Gastroesophageal sphincter (tissue), 4 donors: ENCODE measurements at regions not wholly inside any gene's neighbourhood (a gene's known extent, or its start where the extent isn't known, plus 50 kb on each side); places are given as distances from the start of the nearest gene placed in this dataset.

ENCODE experiments used
- ATAC-seq: fragments of 150-250 bp; one replicate; pipeline ENCODE4 v1.9.1; 2016; ENCODE audit warnings: mild to moderate bottlenecking, moderate library complexity
- H3K27ac ChIP-seq, 4 donors: fragments of 200-600 bp; sonication (generic) in 3 of 4; 1 replicate in 3 of 4; 2 replicates in 1 of 4; pipeline ENCODE4 v1.5.1; 2016 to 2019
- H3K27me3 ChIP-seq: fragments of 200-600 bp; sonication (generic); one replicate; pipeline ENCODE4 v1.5.1; 2019
- H3K36me3 ChIP-seq, 2 donors: fragments of 200-600 bp; sonication (generic); one replicate each; pipeline ENCODE4 v1.5.1; 2019; ENCODE audit warnings: control low read depth in 1 of 2
- H3K4me1 ChIP-seq, 3 donors: fragments of 200-600 bp; sonication (generic); 1 replicate in 2 of 3; 2 replicates in 1 of 3; pipeline ENCODE4 v1.5.1; 2016 to 2019; ENCODE audit warnings: control low read depth in 2 of 3
- H3K4me3 ChIP-seq, 2 donors: fragments of 200-600 bp; sonication (generic); one replicate each; pipeline ENCODE4 v1.5.1; 2019; ENCODE audit warnings: mild to moderate bottlenecking in 1 of 2, moderate library complexity in 1 of 2
- H3K9me3 ChIP-seq, 3 donors: fragments of 200-600 bp; sonication (generic); one replicate each; pipeline ENCODE4 v1.5.1; 2017 to 2019; ENCODE audit warnings: control low read depth in 2 of 3
- EP300 ChIP-seq: sonication (generic); formaldehyde crosslinking; IDR thresholded peaks from one replicate; pipeline ENCODE4 v1.6.1; 2017; ENCODE audit warnings: antibody characterized with exemption, mild to moderate bottlenecking
- POLR2A ChIP-seq, 2 donors: fragments of 450-650 bp; IDR thresholded peaks; one replicate each; pipeline ENCODE4 v1.6.1; 2017; ENCODE audit warnings: antibody characterized with exemption in 2 of 2, mild to moderate bottlenecking in 2 of 2, moderate library complexity in 1 of 2
- POLR2AphosphoS5 ChIP-seq: sonication (generic); formaldehyde crosslinking; IDR thresholded peaks from one replicate; pipeline ENCODE4 v1.6.1; 2017; ENCODE audit warnings: antibody characterized with exemption
- WGBS, 2 donors: methylation state at CpG; one replicate each; pipeline ENCODE4 v1.1.5; 2018; ENCODE audit warnings: low coverage in 1 of 2; 5-methylcytosine and 5-hydroxymethylcytosine counted together
- TF ChIP-seq, protein P1 (sequence below), 4 experiments: fragments of 200-600 bp in 2 of 4; fragments of 450-650 bp in 2 of 4; sonication (generic) in 1 of 4; IDR thresholded peaks; one replicate each; pipeline ENCODE4 v1.5.1; 2017 to 2019; ENCODE audit warnings: antibody characterized with exemption in 4 of 4, mild to moderate bottlenecking in 2 of 4, moderate library complexity in 2 of 4

DNA sequence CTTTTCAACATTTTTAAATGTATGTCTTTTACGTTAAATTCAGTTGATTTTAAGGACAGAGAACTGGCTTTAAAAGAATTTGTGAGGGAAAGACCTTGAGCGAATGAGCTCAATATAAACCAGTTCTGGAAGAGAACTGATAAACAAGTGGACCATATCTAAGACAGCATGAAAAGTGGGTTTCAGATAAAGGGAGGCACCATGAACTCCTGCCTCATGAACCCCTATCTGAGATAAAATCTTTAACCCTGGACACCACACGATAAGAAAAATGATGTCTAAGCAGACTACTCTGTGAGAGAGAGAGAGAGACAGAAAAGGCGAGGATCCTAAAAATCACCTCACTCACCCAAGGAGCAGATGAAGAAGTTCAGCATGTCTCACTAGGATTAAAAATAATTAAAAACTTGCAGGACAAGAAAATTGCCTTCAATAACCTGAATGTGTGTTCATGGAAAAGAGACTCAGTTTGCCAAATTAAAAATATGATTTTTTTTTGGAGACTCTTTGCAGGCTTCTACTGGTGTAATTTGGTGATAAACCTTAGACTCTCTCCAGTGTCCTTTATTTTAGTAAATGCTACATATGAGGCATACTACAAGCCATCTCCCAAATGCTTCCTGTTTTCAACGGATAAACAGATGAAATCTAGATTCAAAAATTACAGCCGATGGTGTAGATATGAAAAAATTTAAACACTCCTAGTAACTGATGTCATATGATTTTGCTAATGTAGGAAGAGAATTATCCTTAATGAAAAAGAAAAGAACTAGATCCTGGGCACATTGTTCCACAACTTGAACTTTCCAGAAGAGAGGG is 299.5 kb downstream of the ADGB start:
- no peaks in the 10 kb centered on the region for H3K4me1 ChIP-seq
- no peaks in the 10 kb centered on the region for H3K9me3 ChIP-seq
- H3K27ac ChIP-seq, result no peak overlapping the region
- H3K4me3 ChIP-seq, result no peak overlapping the region
- H3K27me3 ChIP-seq, result no peaks in the 10 kb centered on the region
- WGBS, 2 donors, result 77 to 83% methylated on average over 6 of the region's 6 CpGs
- ATAC-seq, result no peak
- no peaks in the 10 kb centered on the region for H3K36me3 ChIP-seq
- TF ChIP-seq EP300, result no peak
- no peak for TF ChIP-seq POLR2A (IDR thresholded peaks at IDR 0.05)
- no peak for TF ChIP-seq POLR2AphosphoS5
- TF ChIP-seq, protein P1, sequence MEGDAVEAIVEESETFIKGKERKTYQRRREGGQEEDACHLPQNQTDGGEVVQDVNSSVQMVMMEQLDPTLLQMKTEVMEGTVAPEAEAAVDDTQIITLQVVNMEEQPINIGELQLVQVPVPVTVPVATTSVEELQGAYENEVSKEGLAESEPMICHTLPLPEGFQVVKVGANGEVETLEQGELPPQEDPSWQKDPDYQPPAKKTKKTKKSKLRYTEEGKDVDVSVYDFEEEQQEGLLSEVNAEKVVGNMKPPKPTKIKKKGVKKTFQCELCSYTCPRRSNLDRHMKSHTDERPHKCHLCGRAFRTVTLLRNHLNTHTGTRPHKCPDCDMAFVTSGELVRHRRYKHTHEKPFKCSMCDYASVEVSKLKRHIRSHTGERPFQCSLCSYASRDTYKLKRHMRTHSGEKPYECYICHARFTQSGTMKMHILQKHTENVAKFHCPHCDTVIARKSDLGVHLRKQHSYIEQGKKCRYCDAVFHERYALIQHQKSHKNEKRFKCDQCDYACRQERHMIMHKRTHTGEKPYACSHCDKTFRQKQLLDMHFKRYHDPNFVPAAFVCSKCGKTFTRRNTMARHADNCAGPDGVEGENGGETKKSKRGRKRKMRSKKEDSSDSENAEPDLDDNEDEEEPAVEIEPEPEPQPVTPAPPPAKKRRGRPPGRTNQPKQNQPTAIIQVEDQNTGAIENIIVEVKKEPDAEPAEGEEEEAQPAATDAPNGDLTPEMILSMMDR (IDR thresholded peaks at IDR 0.05), result no peak

- TF ChIP-seq, protein P1 (IDR thresholded peaks at IDR 0.05), result no peak
- no peak for TF ChIP-seq POLR2AphosphoS5
- no peak for TF ChIP-seq EP300
- TF ChIP-seq POLR2A (IDR thresholded peaks at IDR 0.05), result no peak
- no peaks in the 10 kb centered on the region for H3K9me3 ChIP-seq
- H3K27ac ChIP-seq, result no peak overlapping the region
- H3K36me3 ChIP-seq, result no peaks in the 10 kb centered on the region
- no peaks in the 10 kb centered on the region for H3K4me1 ChIP-seq
- WGBS, 2 donors, result 79 to 87% methylated on average over 3 of the region's 3 CpGs
- ATAC-seq, result no peak
- no peak overlapping the region for H3K4me3 ChIP-seq
- no peaks in the 10 kb centered on the region for H3K27me3 ChIP-seq
These were observed 300.1 kb downstream of the ADGB start for GRCh38 chr6:146898888-146899227.

DNA sequence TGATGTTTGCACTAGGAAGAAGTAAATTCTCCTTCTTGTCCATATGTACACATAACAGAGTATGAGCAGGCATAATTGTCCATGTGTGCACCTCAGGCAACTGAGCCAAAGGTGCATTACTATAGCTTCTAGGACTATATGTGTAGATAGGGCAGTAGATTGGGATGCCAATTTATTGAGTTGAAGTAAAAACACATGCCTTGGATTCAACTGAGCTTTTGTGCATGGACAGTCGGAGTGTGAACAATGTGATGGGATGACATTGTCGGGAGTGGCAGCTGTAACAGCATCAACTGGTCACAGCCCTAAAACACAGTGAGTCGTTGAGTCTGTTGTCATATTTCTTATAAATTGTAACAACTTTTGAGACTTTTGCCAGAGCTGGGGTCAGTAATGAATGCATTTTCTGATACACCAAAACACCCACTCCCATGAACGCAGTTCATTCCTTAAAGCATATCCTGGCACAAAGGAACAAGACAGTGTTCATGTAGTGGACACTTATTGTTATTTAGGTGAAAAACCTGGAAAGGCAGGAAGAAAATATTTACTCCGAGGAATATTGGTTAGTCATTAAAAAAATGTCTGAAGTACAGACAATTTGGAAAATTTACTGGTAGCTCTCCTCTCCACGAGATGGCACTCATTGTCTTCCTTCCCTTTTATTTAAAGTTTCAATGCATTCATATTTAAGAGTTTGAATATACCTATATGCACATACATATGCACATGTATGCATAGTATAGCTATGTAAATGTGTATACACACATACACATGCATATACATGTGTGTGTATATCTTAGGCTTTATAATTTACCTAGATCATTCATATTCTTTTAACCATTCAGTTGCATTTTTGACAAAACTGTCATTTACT is 302.0 kb upstream of the STXBP5 start:
- no peak for ATAC-seq
- Histone ChIP-seq H3K4me1 (peaks cover 0 to 16% (median 4%) of the 10 kb centered on the region in 3 donors), H3K9me3 (no peaks in the 10 kb centered on the region), H3K27me3 (no peaks in the 10 kb centered on the region), H3K4me3 (no peak overlapping the region), H3K36me3 (no peaks in the 10 kb centered on the region), H3K27ac (no peak overlapping the region)
- 78 to 97% methylated on average over 4 to 6 of the region's 6 CpGs for WGBS, 2 donors
- TF ChIP-seq EP300, result no peak
- TF ChIP-seq POLR2A (IDR thresholded peaks at IDR 0.05), result no peak
- TF ChIP-seq POLR2AphosphoS5, result no peak
- TF ChIP-seq, protein P1 (IDR thresholded peaks at IDR 0.05), result no peak

GRCh38 chr6:146902846-146903245 is 301.4 kb upstream of the STXBP5 start:
- H3K4me1 ChIP-seq, result peaks cover 0 to 16% (median 4%) of the 10 kb centered on the region in 3 donors
- 75% methylated on average over 1 of the region's 1 CpG; no CpG with 5 or more reads in 1 of the 2 donors for WGBS, 2 donors
- no peaks in the 10 kb centered on the region for H3K27me3 ChIP-seq
- H3K36me3 ChIP-seq, result no peaks in the 10 kb centered on the region
- ATAC-seq, result no peak
- no peak overlapping the region for H3K4me3 ChIP-seq
- no peaks in the 10 kb centered on the region for H3K9me3 ChIP-seq
- H3K27ac ChIP-seq, result no peak overlapping the region
- TF ChIP-seq, protein P1 (IDR thresholded peaks at IDR 0.05), result no peak
- no peak for TF ChIP-seq POLR2A (IDR thresholded peaks at IDR 0.05)
- no peak for TF ChIP-seq POLR2AphosphoS5
- TF ChIP-seq EP300, result no peak
